ENCODE measurements at regions not wholly inside any gene's neighbourhood (a gene's known extent, or its start where the extent isn't known, plus 50 kb on each side); places are given as distances from the start of the nearest gene placed in this dataset.

- no peaks in the 10 kb centered on the region for H3K9me3 ChIP-seq
- intact Hi-C loops (cut with DNase I; ENCODE audit: low total_unique reads) (no loop called here), in situ Hi-C loops (cut with MboI; ENCODE audit: low pct_ligation_motif_present in 1 of 4, low pct_unique_long_range_greater_than_20kb in 1 of 4, low sequenced_read_pairs in 3 of 4) (no loop called here)
- no peaks in the 10 kb centered on the region for H3K4me1 ChIP-seq
- no peak overlapping the region for H3K27ac ChIP-seq
- H3K4me3 ChIP-seq = no peak overlapping the region
- H3K36me3 ChIP-seq = no peaks in the 10 kb centered on the region
- 63 to 80% methylated on average over 2 of the region's 2 CpGs for WGBS, 2 donors (ENCODE audit: low coverage in 1 of 2)
- no peak for TF ChIP-seq POLR2A (IDR thresholded peaks at IDR 0.05)
- TF ChIP-seq EP300 (IDR thresholded peaks at IDR 0.05; ENCODE audit: low read depth) = no peak
- TF ChIP-seq CTCF (IDR thresholded peaks at IDR 0.05) = no peak
- no peak for DNase-seq
- no peaks in the 10 kb centered on the region for H3K27me3 ChIP-seq
These were observed 1178.6 kb upstream of the CDH9 start for GRCh38 chr5:28216939-28217360.

GRCh38 chr5:28215091-28215490 is 1176.7 kb upstream of the CDH9 start:
- intact Hi-C loops (cut with DNase I; ENCODE audit: low total_unique reads) = no loop called here
- no peak overlapping the region for H3K4me3 ChIP-seq
- no peak for TF ChIP-seq POLR2AphosphoS5 (IDR thresholded peaks at IDR 0.05)
- no peak for TF ChIP-seq POLR2A (IDR thresholded peaks at IDR 0.05)
- TF ChIP-seq EP300 (IDR thresholded peaks at IDR 0.05; ENCODE audit: low read depth) = no peak
- TF ChIP-seq CTCF (IDR thresholded peaks at IDR 0.05) = no peak
- no peak for DNase-seq
- H3K27ac ChIP-seq = no peak overlapping the region
- in situ Hi-C loops (cut with MboI; ENCODE audit: low pct_ligation_motif_present in 1 of 4, low pct_unique_long_range_greater_than_20kb in 1 of 4, low sequenced_read_pairs in 3 of 4) = no loop called here
- H3K9me3 ChIP-seq = no peaks in the 10 kb centered on the region
- no peaks in the 10 kb centered on the region for H3K36me3 ChIP-seq
- H3K4me1 ChIP-seq = no peaks in the 10 kb centered on the region
- no peaks in the 10 kb centered on the region for H3K27me3 ChIP-seq

DNA sequence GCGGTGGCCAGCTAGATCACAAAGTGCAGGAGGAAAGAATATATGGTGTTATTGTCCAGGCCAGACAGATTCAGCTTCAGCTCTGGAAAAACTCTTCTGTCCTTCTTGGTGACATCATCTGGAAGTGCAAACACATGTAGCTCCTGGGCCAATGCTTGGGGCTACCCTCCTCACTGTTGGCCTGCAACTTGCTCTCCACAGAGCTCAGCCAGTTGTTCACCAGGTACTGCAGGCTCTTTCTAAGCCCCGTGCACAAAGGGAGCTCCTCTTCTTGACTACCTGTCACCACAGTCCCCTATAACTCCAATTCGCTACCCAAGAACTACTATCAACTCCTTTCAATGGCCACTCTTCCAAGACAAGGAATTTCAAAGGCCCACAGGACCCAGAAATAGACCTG is 1175.9 kb upstream of the CDH9 start:
- in situ Hi-C loops (cut with MboI; ENCODE audit: low pct_ligation_motif_present in 1 of 4, low pct_unique_long_range_greater_than_20kb in 1 of 4, low sequenced_read_pairs in 3 of 4) = no loop called here
- no peak overlapping the region for H3K4me3 ChIP-seq
- no peak for TF ChIP-seq POLR2AphosphoS5 (IDR thresholded peaks at IDR 0.05)
- TF ChIP-seq POLR2A (IDR thresholded peaks at IDR 0.05) = no peak
- no peak for TF ChIP-seq EP300 (IDR thresholded peaks at IDR 0.05; ENCODE audit: low read depth)
- no peak for TF ChIP-seq CTCF (IDR thresholded peaks at IDR 0.05)
- no peaks in the 10 kb centered on the region for H3K27me3 ChIP-seq
- 70% methylated on average over 3 of the region's 3 CpGs; no CpG with 5 or more reads in 1 of the 2 donors for WGBS, 2 donors (ENCODE audit: low coverage in 1 of 2)
- H3K36me3 ChIP-seq = no peaks in the 10 kb centered on the region
- no peaks in the 10 kb centered on the region for H3K4me1 ChIP-seq
- intact Hi-C loops (cut with DNase I; ENCODE audit: low total_unique reads) = no loop called here
- DNase-seq = no peak
- no peaks in the 10 kb centered on the region for H3K9me3 ChIP-seq
- no peak overlapping the region for H3K27ac ChIP-seq

- DNase-seq = no peak
- Histone ChIP-seq H3K4me1 (no peaks in the 10 kb centered on the region), H3K4me3 (no peak overlapping the region), H3K36me3 (no peaks in the 10 kb centered on the region), H3K9me3 (no peaks in the 10 kb centered on the region), H3K27ac (no peak overlapping the region), H3K27me3 (no peaks in the 10 kb centered on the region)
- TF ChIP-seq POLR2AphosphoS5 (IDR thresholded peaks at IDR 0.05) = no peak
- TF ChIP-seq EP300 (IDR thresholded peaks at IDR 0.05; ENCODE audit: low read depth) = no peak
- intact Hi-C loops (cut with DNase I; ENCODE audit: low total_unique reads) = no loop called here
- 67 to 89% methylated on average over 1 of the region's 1 CpG for WGBS, 2 donors (ENCODE audit: low coverage in 1 of 2)
- in situ Hi-C loops (cut with MboI; ENCODE audit: low pct_ligation_motif_present in 1 of 4, low pct_unique_long_range_greater_than_20kb in 1 of 4, low sequenced_read_pairs in 3 of 4) = no loop called here
These were observed 1170.0 kb upstream of the CDH9 start for GRCh38 chr5:28208356-28208755.

- DNase-seq = no peak
- no peak overlapping the region for H3K27ac ChIP-seq
- no peaks in the 10 kb centered on the region for H3K4me1 ChIP-seq
- H3K4me3 ChIP-seq = no peak overlapping the region
- no peaks in the 10 kb centered on the region for H3K9me3 ChIP-seq
- TF ChIP-seq POLR2A (IDR thresholded peaks at IDR 0.05) (no peak), EP300 (IDR thresholded peaks at IDR 0.05; ENCODE audit: low read depth) (no peak), POLR2AphosphoS5 (IDR thresholded peaks at IDR 0.05) (no peak), CTCF (IDR thresholded peaks at IDR 0.05) (no peak)
- intact Hi-C loops (cut with DNase I; ENCODE audit: low total_unique reads) (no loop called here), in situ Hi-C loops (cut with MboI; ENCODE audit: low pct_ligation_motif_present in 1 of 4, low pct_unique_long_range_greater_than_20kb in 1 of 4, low sequenced_read_pairs in 3 of 4) (no loop called here)
- no peaks in the 10 kb centered on the region for H3K27me3 ChIP-seq
- no peaks in the 10 kb centered on the region for H3K36me3 ChIP-seq
- WGBS, 2 donors (ENCODE audit: low coverage in 1 of 2) = 13 to 25% methylated on average over 2 of the region's 2 CpGs
These were observed 1151.6 kb upstream of the CDH9 start for GRCh38 chr5:28190011-28190410.
